HFF-Myc (cell line): ENCODE measurements at regions not wholly inside any gene's neighbourhood (a gene's known extent, or its start where the extent isn't known, plus 50 kb on each side); places are given as distances from the start of the nearest gene placed in this dataset.

Source experiments
- DNase-seq: peaks from one replicate; pipeline ENCODE4 v3.0.0-alpha.2; 2011; ENCODE audit warnings: low read depth; ENCODE audit errors: extremely low read depth
- H3K4me3 ChIP-seq: replicated peaks from 2 replicates; pipeline ENCODE4 v1.5.1; 2011; ENCODE audit warnings: low read depth, mild to moderate bottlenecking, control low read depth, low read length
- CTCF ChIP-seq: IDR thresholded peaks from 2 replicates; pipeline ENCODE4 v1.5.1; 2012; ENCODE audit warnings: mild to moderate bottlenecking, low read depth, low read length, control low read depth; ENCODE audit errors: missing control alignments

- TF ChIP-seq CTCF = no peak
- H3K4me3 ChIP-seq = no peak overlapping the region
- no peak for DNase-seq
Observed at GRCh38 chr2:12035956-12036639, 289.7 kb downstream of the LPIN1 start.

- DNase-seq = no peak
- no peak for TF ChIP-seq CTCF
- no peak overlapping the region for H3K4me3 ChIP-seq
Observed at GRCh38 chr2:12036640-12036983, 290.2 kb downstream of the LPIN1 start.

GRCh38 chr2:12037301-12037700, 290.9 kb downstream of the LPIN1 start:
- DNase-seq = no peak
- H3K4me3 ChIP-seq = no peak overlapping the region
- no peak for TF ChIP-seq CTCF

GRCh38 chr2:12041236-12041635, 294.8 kb downstream of the LPIN1 start:
- no peak for DNase-seq
- no peak overlapping the region for H3K4me3 ChIP-seq
- no peak for TF ChIP-seq CTCF

GRCh38 chr2:12043131-12043530, 296.7 kb downstream of the LPIN1 start:
- no peak for DNase-seq
- H3K4me3 ChIP-seq = no peak overlapping the region
- no peak for TF ChIP-seq CTCF

GRCh38 chr2:12044857-12045256, 298.4 kb downstream of the LPIN1 start:
- TF ChIP-seq CTCF = no peak
- DNase-seq = no peak
- H3K4me3 ChIP-seq = no peak overlapping the region

- TF ChIP-seq CTCF = no peak
- DNase-seq = no peak
- no peak overlapping the region for H3K4me3 ChIP-seq
Observed at GRCh38 chr2:12045864-12046291, 299.4 kb downstream of the LPIN1 start.
